HG03439 (cell line): ENCODE measurements at regions not wholly inside any gene's neighbourhood (a gene's known extent, or its start where the extent isn't known, plus 50 kb on each side); places are given as distances from the start of the nearest gene placed in this dataset.
"Not testable (repeated sequence)": the region's sequence is repeated elsewhere in the genome, so short reads cannot be mapped to it uniquely, and the experiment has no call there.

Experiments used
- ATAC-seq: cut with Tn5 transposase; IDR thresholded peaks from one replicate; pipeline ENCODE4 v1.9.1; 2021; ENCODE audit warnings: mild to moderate bottlenecking, moderate library complexity; ENCODE audit not compliant: unreplicated experiment

- no peak for ATAC-seq
These were observed 160.3 kb upstream of the SLC28A3 start for GRCh38 chr9:84500826-84501225.

GRCh38 chr9:84501587-84501986 lies 161.0 kb upstream of the SLC28A3 start:
- no peak for ATAC-seq

- ATAC-seq = no peak
These were observed 161.5 kb upstream of the SLC28A3 start for GRCh38 chr9:84502066-84502465.

GRCh38 chr9:84504360-84504759 lies 163.8 kb upstream of the SLC28A3 start:
- no peak for ATAC-seq

GRCh38 chr9:84511651-84512050 lies 157.9 kb upstream of the NTRK2 start:
- no peak for ATAC-seq

GRCh38 chr9:84512493-84512892 lies 157.0 kb upstream of the NTRK2 start:
- no peak for ATAC-seq

- no peak for ATAC-seq
These were observed 156.1 kb upstream of the NTRK2 start for GRCh38 chr9:84513473-84513872.

- no peak for ATAC-seq
These were observed 155.6 kb upstream of the NTRK2 start for GRCh38 chr9:84513979-84514378.

GRCh38 chr9:84514421-84514820 lies 155.1 kb upstream of the NTRK2 start:
- no peak for ATAC-seq

GRCh38 chr9:84517026-84517425 lies 152.5 kb upstream of the NTRK2 start:
- ATAC-seq = no peak

GRCh38 chr9:84519413-84519812 lies 150.1 kb upstream of the NTRK2 start:
- ATAC-seq = no peak

GRCh38 chr9:84521208-84521607 lies 148.3 kb upstream of the NTRK2 start:
- ATAC-seq = no peak

GRCh38 chr9:84526211-84526610 lies 143.3 kb upstream of the NTRK2 start:
- ATAC-seq = not testable (repeated sequence)

- not testable (repeated sequence) for ATAC-seq
These were observed 142.3 kb upstream of the NTRK2 start for GRCh38 chr9:84527060-84527720.

- ATAC-seq = not testable (repeated sequence)
These were observed 133.6 kb upstream of the NTRK2 start for GRCh38 chr9:84535973-84536372.

GRCh38 chr9:84538879-84539278 lies 130.7 kb upstream of the NTRK2 start:
- ATAC-seq = no peak

- ATAC-seq = no peak
These were observed 127.0 kb upstream of the NTRK2 start for GRCh38 chr9:84542554-84542953.

- ATAC-seq = no peak
These were observed 115.4 kb upstream of the NTRK2 start for GRCh38 chr9:84554069-84554664.

GRCh38 chr9:84556556-84556955 lies 113.0 kb upstream of the NTRK2 start:
- ATAC-seq = no peak

- ATAC-seq = no peak
These were observed 111.8 kb upstream of the NTRK2 start for GRCh38 chr9:84557751-84558150.

- ATAC-seq = no peak
These were observed 105.8 kb upstream of the NTRK2 start for GRCh38 chr9:84563691-84564090.

GRCh38 chr9:84567805-84568204 lies 101.7 kb upstream of the NTRK2 start:
- ATAC-seq = no peak
